Hepatocyte (in vitro differentiated cells): ENCODE measurements at regions not wholly inside any gene's neighbourhood (a gene's known extent, or its start where the extent isn't known, plus 50 kb on each side); places are given as distances from the start of the nearest gene placed in this dataset.
"Not testable (repeated sequence)": the region's sequence is repeated elsewhere in the genome, so short reads cannot be mapped to it uniquely, and the experiment has no call there.

Source experiments
- CTCF ChIP-seq: fragments of 200-600 bp; sonication (generic); IDR thresholded peaks from 2 replicates; pipeline ENCODE4 v1.5.1; 2016; ENCODE audit warnings: antibody characterized with exemption, mild to moderate bottlenecking; ENCODE audit not compliant: poor library complexity
- EZH2 ChIP-seq: fragments of 200-600 bp; sonication (generic); IDR thresholded peaks from 2 replicates; pipeline ENCODE4 v1.6.1; 2016; ENCODE audit warnings: antibody characterized with exemption, mild to moderate bottlenecking, borderline replicate concordance
- EZH2phosphoT487 ChIP-seq: fragments of 200-600 bp; sonication (generic); IDR thresholded peaks from one replicate; pipeline ENCODE4 v1.6.1; 2018; ENCODE audit warnings: antibody characterized with exemption, mild to moderate bottlenecking, low read depth, moderate library complexity; ENCODE audit not compliant: unreplicated experiment, severe bottlenecking

- TF ChIP-seq CTCF, EZH2, EZH2phosphoT487: not testable (repeated sequence)
These were observed 729.6 kb upstream of the ARPP21 start for GRCh38 chr3:34909679-34910078.
